IMR-90 (cell line): ENCODE measurements at regions not wholly inside any gene's neighbourhood (a gene's known extent, or its start where the extent isn't known, plus 50 kb on each side); places are given as distances from the start of the nearest gene placed in this dataset.

Source experiments
- ATAC-seq: fragments of 200-7000 bp; cut with Tn5 transposase; 2 replicates; pipeline ENCODE4 v1.9.1; 2020; ENCODE audit warnings: low read depth, mild to moderate bottlenecking, moderate library complexity
- BruUV-seq: library from RNA; stranded (reverse); fragments of 400-500 nt; replicated peaks from 2 replicates; lab custom pipeline; 2021; lab: Mats Ljungman, UMichigan
- CTCF ChIA-PET: fragments of 300-600 bp; formaldehyde crosslinking; extraction: SDS; loops from one replicate; lab custom pipeline; 2021; ENCODE audit warnings: antibody characterized with exemption; lab: Yijun Ruan, JAX
- POLR2A ChIA-PET: fragments of 300-600 bp; sonication (Branson Sonifier 250); formaldehyde crosslinking; loops from one replicate; lab custom pipeline; 2022; ENCODE audit warnings: antibody characterized with exemption; ENCODE audit not compliant: unreplicated experiment; lab: Charles Lee
- DNase-seq: peaks from one replicate; pipeline ENCODE4 v3.0.0; 2013
- H2AFZ ChIP-seq: replicated peaks from 2 replicates; pipeline ENCODE3; 2013; ENCODE audit warnings: low read length, mild to moderate bottlenecking; ENCODE audit not compliant: poor library complexity
- H2AK5ac ChIP-seq: 2 replicates; pipeline ENCODE4 v1.6.1; 2013; ENCODE audit warnings: low read depth, low read length, inconsistent platforms
- H2AK9ac ChIP-seq: replicated peaks from 2 replicates; pipeline ENCODE3; 2013; ENCODE audit warnings: mild to moderate bottlenecking, low read depth, low read length, moderate library complexity; ENCODE audit not compliant: poor library complexity
- H2BK120ac ChIP-seq: 2 replicates; pipeline ENCODE4 v1.6.1; 2013; ENCODE audit warnings: low read depth, low read length, inconsistent platforms
- H2BK15ac ChIP-seq: 3 replicates; pipeline ENCODE4 v1.6.1; 2013; ENCODE audit warnings: low read depth, low read length, inconsistent platforms
- H2BK20ac ChIP-seq: 2 replicates; pipeline ENCODE4 v1.6.1; 2013; ENCODE audit warnings: low read depth, mild to moderate bottlenecking, inconsistent platforms, low read length, moderate library complexity
- H2BK5ac ChIP-seq: 2 replicates; pipeline ENCODE4 v1.6.1; 2013; ENCODE audit warnings: mild to moderate bottlenecking, low read depth, low read length, inconsistent platforms; ENCODE audit not compliant: poor library complexity, severe bottlenecking
- H3K14ac ChIP-seq: replicated peaks from 2 replicates; pipeline ENCODE4 v1.6.1; 2013; ENCODE audit warnings: low read depth, low read length, inconsistent platforms
- H3K18ac ChIP-seq: 2 replicates; pipeline ENCODE4 v1.6.1; 2013; ENCODE audit warnings: low read depth, low read length, control low read depth
- H3K23ac ChIP-seq: 2 replicates; pipeline ENCODE4 v1.6.1; 2013; ENCODE audit warnings: low read depth, low read length, inconsistent platforms
- H3K27ac ChIP-seq: 2 replicates; pipeline ENCODE4 v1.5.1; 2013; ENCODE audit warnings: mild to moderate bottlenecking, control low read depth, low read length; ENCODE audit not compliant: insufficient read depth
- H3K27me3 ChIP-seq: 2 replicates; pipeline ENCODE4 v1.6.1; 2013; ENCODE audit warnings: low read length; ENCODE audit not compliant: control insufficient read depth, insufficient read depth
- H3K36me3 ChIP-seq: 2 replicates; pipeline ENCODE4 v1.6.1; 2013; ENCODE audit warnings: low read length, mixed read lengths; ENCODE audit not compliant: control insufficient read depth, insufficient read depth
- H3K4ac ChIP-seq: 2 replicates; pipeline ENCODE4 v1.6.1; 2013; ENCODE audit warnings: low read depth, low read length, inconsistent platforms
- H3K4me1 ChIP-seq: 2 replicates; pipeline ENCODE4 v1.6.1; 2013; ENCODE audit warnings: low read length, mixed read lengths; ENCODE audit not compliant: control insufficient read depth, insufficient read depth
- H3K4me2 ChIP-seq: 2 replicates; pipeline ENCODE4 v1.6.1; 2013; ENCODE audit warnings: low read depth, mild to moderate bottlenecking, control low read depth, low read length, moderate library complexity
- H3K4me3 ChIP-seq: 2 replicates; pipeline ENCODE4 v1.5.1; 2013; ENCODE audit warnings: low read depth, mild to moderate bottlenecking, control low read depth, low read length, moderate library complexity; ENCODE audit not compliant: insufficient read depth
- H3K56ac ChIP-seq: 2 replicates; pipeline ENCODE4 v1.6.1; 2013; ENCODE audit warnings: low read length, inconsistent platforms; ENCODE audit not compliant: insufficient read depth; ENCODE audit errors: extremely low read depth
- H3K79me1 ChIP-seq, 2 experiments: 2 replicates each; pipeline ENCODE4 v1.6.1; 2013; ENCODE audit warnings: low read length in 2 of 2, inconsistent platforms in 1 of 2, low read depth in 1 of 2
- H3K9ac ChIP-seq: 2 replicates; pipeline ENCODE4 v1.6.1; 2013; ENCODE audit warnings: low read depth, low read length, control low read depth
- H3K9me1 ChIP-seq: 2 replicates; pipeline ENCODE4 v1.6.1; 2013; ENCODE audit warnings: low read length, inconsistent platforms; ENCODE audit not compliant: insufficient read depth
- H3K9me3 ChIP-seq: 2 replicates; pipeline ENCODE4 v1.6.1; 2013; ENCODE audit warnings: low read length; ENCODE audit not compliant: control insufficient read depth, insufficient read depth
- H4K20me1 ChIP-seq: 2 replicates; pipeline ENCODE4 v1.6.1; 2013; ENCODE audit warnings: low read length, inconsistent platforms; ENCODE audit not compliant: insufficient read depth
- H4K5ac ChIP-seq: 2 replicates; pipeline ENCODE4 v1.6.1; 2013; ENCODE audit warnings: mild to moderate bottlenecking, low read depth, low read length, control low read depth
- H4K8ac ChIP-seq, 2 experiments: 2 replicates each; pipeline ENCODE4 v1.6.1; 2013; ENCODE audit warnings: low read depth in 2 of 2, low read length in 2 of 2, control low read depth in 1 of 2, inconsistent platforms in 1 of 2
- H4K91ac ChIP-seq: 2 replicates; pipeline ENCODE4 v1.6.1; 2013; ENCODE audit warnings: low read depth, low read length, inconsistent platforms; ENCODE audit not compliant: insufficient read depth
- BHLHE40 ChIP-seq: fragments of 150-350 bp; IDR thresholded peaks from 2 replicates; pipeline ENCODE4 v1.6.1; 2016; ENCODE audit warnings: mild to moderate bottlenecking, low read depth, low read length
- CHD1 ChIP-seq: IDR thresholded peaks from 2 replicates; pipeline ENCODE4 v1.6.1; 2012; ENCODE audit warnings: low read depth, low read length, improper control_type of control experiment
- CTCF ChIP-seq: conservative IDR thresholded peaks from 2 replicates; pipeline ENCODE4 v1.5.1; 2012; ENCODE audit warnings: mild to moderate bottlenecking, low read depth, low read length, improper control_type of control experiment
- FOS ChIP-seq: fragments of 150-350 bp; IDR thresholded peaks from 2 replicates; pipeline ENCODE4 v1.6.1; 2016; ENCODE audit warnings: low read depth, low read length
- MAFK ChIP-seq: IDR thresholded peaks from 2 replicates; pipeline ENCODE4 v1.6.1; 2012; ENCODE audit warnings: low read depth, low read length, improper control_type of control experiment
- MAZ ChIP-seq: IDR thresholded peaks from 2 replicates; pipeline ENCODE4 v1.6.1; 2012; ENCODE audit warnings: low read depth, mild to moderate bottlenecking, low read length, improper control_type of control experiment, moderate library complexity, borderline replicate concordance
- POLR2A ChIP-seq: IDR thresholded peaks from 2 replicates; pipeline ENCODE4 v1.6.1; 2012; ENCODE audit warnings: mild to moderate bottlenecking, low read depth, low read length
- RAD21 ChIP-seq: IDR thresholded peaks from 2 replicates; pipeline ENCODE4 v1.6.1; 2012; ENCODE audit warnings: low read length, improper control_type of control experiment
- RFX5 ChIP-seq: IDR thresholded peaks from 2 replicates; pipeline ENCODE4 v1.8.0; 2012; ENCODE audit warnings: low read depth, mild to moderate bottlenecking, low read length, moderate library complexity
- USF2 ChIP-seq: fragments of 150-350 bp; IDR thresholded peaks from 2 replicates; pipeline ENCODE4 v1.6.1; 2017; ENCODE audit warnings: mild to moderate bottlenecking, antibody characterized with exemption, low read length, low read depth
- dilution Hi-C: fragments of 300-500 bp; cut with HindIII; formaldehyde crosslinking; loops from one replicate; pipeline ENCODE4 v1.14.3; 2018; ENCODE audit warnings: low sequenced_read_pairs; ENCODE audit not compliant: unreplicated experiment
- in situ Hi-C: fragments of 300-500 bp; cut with MboI; formaldehyde crosslinking; loops from 3 replicates; pipeline ENCODE4 v1.14.3; 2019; ENCODE audit warnings: low sequenced_read_pairs, inconsistent platforms, mixed read lengths
- intact Hi-C: fragments of 100-400 bp; cut with micrococcal nuclease; formaldehyde crosslinking; loops from 2 replicates; pipeline ENCODE4 v1.10.0; 2022
- TF ChIP-seq, protein P1 (sequence below): fragments of 150-350 bp; IDR thresholded peaks from 2 replicates; pipeline ENCODE4 v1.6.1; 2016; ENCODE audit warnings: low read depth, mild to moderate bottlenecking, low read length, moderate library complexity, borderline replicate concordance

GRCh38 chrX:28472926-28473325 is 114.3 kb upstream of the IL1RAPL1 start:
- Histone ChIP-seq H3K9ac (no peak overlapping the region), H4K8ac (no peak overlapping the region), H2BK15ac (no peak overlapping the region), H2BK20ac (no peak overlapping the region), H4K5ac (no peak overlapping the region), H3K9me3 (no peaks in the 10 kb centered on the region), H2BK5ac (no peak overlapping the region), H3K4ac (no peak overlapping the region), H2AK5ac (no peak overlapping the region), H4K91ac (no peak overlapping the region), H3K79me1 (no peaks in the 10 kb centered on the region), H2BK120ac (no peak overlapping the region), H3K4me2 (no peak overlapping the region), H3K4me1 (no peaks in the 10 kb centered on the region), H3K4me3 (no peak overlapping the region), H3K9me1 (no peaks in the 10 kb centered on the region), H3K18ac (no peak overlapping the region), H2AFZ (no peak overlapping the region), H3K36me3 (no peaks in the 10 kb centered on the region), H2AK9ac (no peak overlapping the region), H3K56ac (no peak overlapping the region), H4K20me1 (no peaks in the 10 kb centered on the region), H3K14ac (no peak overlapping the region), H3K27me3 (no peaks in the 10 kb centered on the region), H3K23ac (no peak overlapping the region), H3K27ac (no peak overlapping the region)
- TF ChIP-seq MAFK (no peak), CHD1 (no peak), MAZ (no peak), CTCF (no peak), FOS (no peak), RFX5 (no peak), RAD21 (no peak), POLR2A (no peak), BHLHE40 (no peak), USF2 (no peak)
- TF ChIP-seq, protein P1, sequence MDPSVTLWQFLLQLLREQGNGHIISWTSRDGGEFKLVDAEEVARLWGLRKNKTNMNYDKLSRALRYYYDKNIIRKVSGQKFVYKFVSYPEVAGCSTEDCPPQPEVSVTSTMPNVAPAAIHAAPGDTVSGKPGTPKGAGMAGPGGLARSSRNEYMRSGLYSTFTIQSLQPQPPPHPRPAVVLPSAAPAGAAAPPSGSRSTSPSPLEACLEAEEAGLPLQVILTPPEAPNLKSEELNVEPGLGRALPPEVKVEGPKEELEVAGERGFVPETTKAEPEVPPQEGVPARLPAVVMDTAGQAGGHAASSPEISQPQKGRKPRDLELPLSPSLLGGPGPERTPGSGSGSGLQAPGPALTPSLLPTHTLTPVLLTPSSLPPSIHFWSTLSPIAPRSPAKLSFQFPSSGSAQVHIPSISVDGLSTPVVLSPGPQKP, result no peak
- DNase-seq (no peak), ATAC-seq (no peak)
- CTCF ChIA-PET, result no interaction called here
- POLR2A ChIA-PET, result no interaction called here
- dilution Hi-C loops, result no loop called here
- intact Hi-C loops, result no loop called here
- no TSS peak for BruUV-seq
- in situ Hi-C loops, result no loop called here
